GM18498 (cell line): ENCODE measurements at regions not wholly inside any gene's neighbourhood (a gene's known extent, or its start where the extent isn't known, plus 50 kb on each side); places are given as distances from the start of the nearest gene placed in this dataset.

ENCODE experiments used
- ATAC-seq: cut with Tn5 transposase; IDR thresholded peaks from one replicate; pipeline ENCODE4 v1.9.1; 2021; ENCODE audit warnings: mild to moderate bottlenecking, moderate library complexity; ENCODE audit not compliant: unreplicated experiment

GRCh38 chr21:38944903-38945302 is 139.2 kb downstream of the ETS2 start:
- no peak for ATAC-seq

- ATAC-seq: no peak
These were observed 138.7 kb downstream of the ETS2 start for GRCh38 chr21:38944402-38944801.

- no peak for ATAC-seq
These were observed 137.1 kb downstream of the ETS2 start for GRCh38 chr21:38942748-38943211.

- ATAC-seq: no peak
These were observed 133.0 kb downstream of the ETS2 start for GRCh38 chr21:38938769-38939168.

- ATAC-seq: no peak
These were observed 132.6 kb downstream of the ETS2 start for GRCh38 chr21:38938343-38938742.

- ATAC-seq: no peak
These were observed 132.1 kb downstream of the ETS2 start for GRCh38 chr21:38937844-38938243.

DNA sequence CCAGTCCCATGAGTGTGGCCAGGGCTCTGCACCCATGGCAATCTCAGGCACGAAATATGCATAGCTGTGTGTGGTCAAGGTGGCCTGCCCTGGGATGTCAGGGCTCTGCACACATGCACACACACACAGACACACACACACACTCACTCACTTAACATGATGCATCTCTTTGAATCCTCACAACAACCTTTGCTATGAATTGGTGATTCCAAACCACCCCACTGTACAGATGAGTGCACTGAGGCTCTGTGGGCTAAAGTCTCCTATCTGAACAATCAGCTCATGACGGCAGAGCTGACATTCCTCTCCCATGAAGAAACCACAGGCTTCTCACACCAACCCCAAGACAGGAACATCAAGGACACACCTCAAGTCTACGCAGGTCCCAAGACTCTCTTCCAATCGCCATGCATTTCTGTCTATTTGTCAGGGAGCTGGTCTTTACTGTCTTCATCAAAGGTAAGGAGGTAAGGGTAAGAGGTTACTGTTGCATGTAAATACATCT is 131.6 kb downstream of the ETS2 start:
- ATAC-seq: no peak

DNA sequence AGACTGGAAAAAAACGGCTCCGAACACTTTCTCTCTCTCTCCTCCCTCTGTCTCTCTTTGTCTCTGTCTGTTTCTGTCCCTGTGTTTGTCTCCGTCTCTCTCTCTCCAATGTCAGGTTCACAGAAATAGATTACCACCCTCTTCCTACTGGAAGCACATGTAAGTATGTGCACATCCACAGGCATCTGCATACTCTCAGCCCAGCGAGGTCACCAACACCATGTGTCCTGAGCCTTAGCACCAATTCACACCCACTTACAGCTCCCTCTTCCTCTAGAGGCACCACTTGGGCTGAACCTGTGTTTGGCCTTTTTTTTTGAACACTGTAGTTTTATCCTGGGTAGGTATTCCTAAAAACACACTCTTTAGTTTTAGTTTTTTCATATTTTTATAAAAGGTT is 130.5 kb downstream of the ETS2 start:
- ATAC-seq: no peak

- no peak for ATAC-seq
These were observed 128.0 kb downstream of the ETS2 start for GRCh38 chr21:38933731-38934130.

GRCh38 chr21:38931291-38931690 is 125.6 kb downstream of the ETS2 start:
- no peak for ATAC-seq

DNA sequence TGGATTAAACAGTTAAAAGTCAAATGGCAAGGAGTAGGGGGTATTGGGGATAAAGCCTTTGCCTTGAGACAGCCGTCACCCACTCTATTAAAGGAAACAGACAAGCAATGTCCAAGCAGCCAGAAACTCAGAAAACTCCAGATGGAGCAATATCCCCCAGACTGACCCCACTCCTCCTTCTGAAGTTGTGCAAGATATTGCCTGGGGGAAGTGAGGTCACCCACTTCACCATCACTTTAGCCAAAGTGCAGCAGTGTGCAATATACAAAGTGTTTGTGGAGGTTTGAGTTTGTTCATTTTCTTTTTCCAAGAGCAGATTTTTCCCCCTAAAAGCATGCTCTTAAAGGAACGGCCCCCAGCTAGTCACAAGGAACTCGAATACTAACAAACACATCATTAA is 125.1 kb downstream of the ETS2 start:
- ATAC-seq: no peak

GRCh38 chr21:38930066-38930465 is 124.3 kb downstream of the ETS2 start:
- no peak for ATAC-seq

DNA sequence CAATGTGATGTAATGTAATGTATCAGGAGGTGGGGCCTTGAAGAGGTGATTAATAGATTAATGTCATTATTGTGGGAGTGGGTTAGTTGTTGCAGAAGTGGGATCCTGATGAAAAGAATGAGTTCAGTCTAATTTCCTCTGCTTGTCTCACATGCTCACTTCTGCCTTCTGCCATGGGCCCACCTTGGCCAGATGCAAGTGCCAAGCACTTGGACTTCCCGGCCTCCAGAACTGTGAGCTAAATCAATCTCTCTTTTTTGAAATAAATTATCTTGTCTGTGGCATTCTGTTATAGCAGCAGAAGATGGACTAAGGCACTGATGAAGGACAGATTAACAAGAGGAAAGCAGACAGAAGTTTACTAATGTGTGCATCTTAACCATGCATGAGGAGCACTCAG is 123.9 kb downstream of the ETS2 start:
- ATAC-seq: no peak

DNA sequence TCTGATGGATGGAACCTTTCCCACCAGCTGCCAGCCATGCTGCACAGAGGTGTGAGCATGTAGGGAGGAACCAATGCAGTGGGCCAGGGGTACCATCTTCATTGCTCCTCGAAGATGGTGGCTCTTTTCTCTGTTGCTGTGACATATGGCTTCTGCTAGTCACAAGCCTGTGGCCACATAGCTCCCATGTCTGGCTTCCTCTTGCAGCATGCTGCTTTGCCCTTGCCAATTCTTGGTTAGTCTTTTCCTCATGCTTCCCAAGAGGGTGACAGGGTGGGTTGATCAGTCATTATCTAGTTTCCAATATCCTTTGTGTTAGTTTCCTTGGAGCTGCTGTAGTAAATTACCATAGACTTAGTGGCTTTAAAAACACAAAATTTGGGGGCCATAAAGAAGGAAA is 123.4 kb downstream of the ETS2 start:
- ATAC-seq: no peak

GRCh38 chr21:38927776-38928175 is 122.0 kb downstream of the ETS2 start:
- ATAC-seq: no peak

DNA sequence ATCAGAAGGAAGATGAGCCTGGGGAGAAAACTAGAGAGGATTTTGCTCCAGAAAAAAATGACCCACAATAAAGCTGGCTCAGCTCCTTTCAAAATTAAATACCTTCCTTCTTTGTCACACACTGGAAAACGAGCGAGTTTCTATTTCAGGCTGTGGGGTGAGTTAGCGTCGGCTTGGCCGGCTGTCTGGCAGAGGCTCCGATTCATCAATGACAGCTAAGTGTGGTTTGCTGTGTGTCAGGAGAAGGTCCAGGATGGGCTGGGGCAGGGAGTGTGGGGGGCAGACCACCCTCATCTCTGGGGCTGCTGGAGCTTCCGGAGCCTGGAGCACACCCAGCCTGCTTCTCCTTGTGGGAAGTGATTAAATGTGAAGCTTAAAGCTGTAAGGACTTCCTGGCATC is 120.2 kb downstream of the ETS2 start:
- ATAC-seq: no peak

DNA sequence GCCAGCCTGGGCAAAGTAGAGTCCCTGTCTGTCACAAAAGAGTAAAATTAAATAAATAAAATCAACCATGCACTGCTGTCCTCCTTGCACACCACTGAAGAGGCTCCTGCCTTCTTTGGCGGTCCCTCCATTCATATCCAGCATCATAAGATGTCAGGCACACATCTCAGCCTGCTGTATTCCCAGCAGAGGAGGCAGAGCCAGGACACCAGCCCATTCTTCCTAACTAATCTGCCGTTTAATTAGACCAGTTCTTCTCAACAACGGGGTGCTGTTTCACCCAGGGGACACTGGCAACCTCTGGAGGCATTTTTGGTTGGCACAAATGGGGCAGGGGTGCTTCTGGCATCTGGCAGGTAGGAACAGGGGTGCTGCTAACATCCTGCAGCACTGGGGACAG is 119.7 kb downstream of the ETS2 start:
- ATAC-seq: no peak

DNA sequence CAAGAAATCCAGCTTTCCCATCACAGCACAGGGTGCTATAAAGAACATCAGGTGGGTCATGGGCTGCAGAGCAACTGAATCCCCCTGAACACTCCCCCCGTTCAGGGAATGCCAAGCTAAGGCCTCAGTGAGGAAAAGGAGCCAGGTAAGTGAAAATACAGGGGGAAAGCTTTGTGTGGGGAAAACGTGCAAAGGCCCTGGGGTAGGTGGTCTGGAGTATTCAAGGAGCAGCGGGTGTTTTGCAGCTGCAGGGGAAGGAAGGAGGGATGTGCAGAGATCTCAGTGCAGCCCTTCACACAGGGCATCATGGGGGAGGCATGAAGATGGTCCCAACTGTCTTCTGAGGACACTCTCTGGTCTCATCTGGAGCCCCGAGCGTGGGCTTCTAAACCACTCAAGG is 119.2 kb downstream of the ETS2 start:
- no peak for ATAC-seq

GRCh38 chr21:38923429-38923828 is 117.7 kb downstream of the ETS2 start:
- ATAC-seq: no peak

GRCh38 chr21:38922474-38923235 is 116.9 kb downstream of the ETS2 start:
- ATAC-seq: no peak

DNA sequence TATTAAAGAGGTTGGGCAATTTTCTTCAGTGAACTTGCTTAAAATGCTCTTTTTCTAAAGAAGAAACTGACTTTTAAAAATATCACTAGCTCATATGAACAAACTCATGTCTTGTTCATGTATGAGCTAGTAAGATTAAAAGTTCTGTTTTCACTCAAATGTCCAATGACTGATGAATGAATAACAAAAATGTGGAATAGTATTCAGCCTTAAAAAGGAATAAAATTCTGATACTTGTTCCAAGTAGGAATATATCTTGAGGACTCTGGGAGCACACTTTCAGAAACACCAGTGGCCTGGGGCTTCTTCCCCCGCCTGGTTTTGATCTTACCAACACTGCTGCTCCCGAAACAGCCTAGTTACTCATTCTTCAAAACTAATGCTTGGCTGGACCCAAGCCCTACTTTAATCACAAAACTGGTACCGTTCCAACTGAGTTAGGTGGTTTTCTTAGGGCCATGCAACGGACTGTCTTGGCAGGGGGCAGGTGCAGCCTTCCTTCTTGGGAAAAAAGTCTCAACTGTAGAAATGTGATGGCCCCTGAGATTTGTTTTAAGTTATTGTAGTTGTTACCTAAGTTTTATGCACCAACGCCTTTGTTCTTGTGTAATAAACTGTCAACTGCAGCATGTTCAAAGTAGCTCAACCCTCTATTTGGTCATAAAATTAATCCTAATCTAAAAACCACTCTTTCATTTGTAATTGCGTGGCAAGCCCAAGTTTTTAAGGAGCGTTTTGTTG is 116.0 kb downstream of the ETS2 start:
- no peak for ATAC-seq
